C4-2B (cell line): ENCODE measurements at regions not wholly inside any gene's neighbourhood (a gene's known extent, or its start where the extent isn't known, plus 50 kb on each side); places are given as distances from the start of the nearest gene placed in this dataset.

Experiments
- CTCF ChIP-seq: fragments of 450-650 bp; conservative IDR thresholded peaks from 2 replicates; pipeline ENCODE4 v1.5.1; 2017; ENCODE audit warnings: mild to moderate bottlenecking
- ZFX ChIP-seq: fragments of 450-650 bp; IDR thresholded peaks from 2 replicates; pipeline ENCODE4 v1.6.1; 2017

DNA sequence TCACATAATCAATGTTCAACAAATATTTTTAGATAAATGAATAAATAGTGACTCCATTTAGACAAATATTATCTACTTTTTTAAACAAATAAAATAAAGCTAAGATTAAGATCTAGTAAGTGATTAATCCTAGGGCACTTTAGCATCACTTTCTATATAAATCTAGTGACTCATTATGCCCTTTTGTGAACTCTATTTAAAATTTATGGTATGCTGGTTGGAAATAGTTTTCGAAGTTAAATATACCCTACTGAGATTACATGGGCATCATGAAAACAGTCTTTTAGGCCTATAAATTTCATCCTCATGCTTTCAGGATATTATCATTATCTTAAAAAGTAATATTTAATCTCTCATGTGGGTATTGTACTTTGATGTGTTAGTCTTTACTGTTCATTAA is 140.4 kb upstream of the UFL1 start:
- no peak for TF ChIP-seq CTCF
- no peak for TF ChIP-seq ZFX
